Islet of Langerhans (tissue), 1 donor: ENCODE measurements at regions not wholly inside any gene's neighbourhood (a gene's known extent, or its start where the extent isn't known, plus 50 kb on each side); places are given as distances from the start of the nearest gene placed in this dataset.

ENCODE experiments used
- FAIRE-seq: peaks from one replicate; lab custom pipeline; 2011; peaks lifted over from hg19 to GRCh38; lab: Jason Lieb, UNC

GRCh38 chr11:130715085-130715876, 201.0 kb downstream of the SNX19 start:
- no peak for FAIRE-seq

- no peak for FAIRE-seq
Observed at GRCh38 chr11:130715877-130716220, 200.4 kb downstream of the SNX19 start.

- FAIRE-seq: no peak
Observed at GRCh38 chr11:130718120-130718519, 198.2 kb downstream of the SNX19 start.

- FAIRE-seq: no peak
Observed at GRCh38 chr11:130719220-130719915, 196.9 kb downstream of the SNX19 start.

- FAIRE-seq: no peak
Observed at GRCh38 chr11:130720232-130721022, 195.9 kb downstream of the SNX19 start.

- no peak for FAIRE-seq
Observed at GRCh38 chr11:130721023-130721681, 195.1 kb downstream of the SNX19 start.

GRCh38 chr11:130721736-130722135, 194.5 kb downstream of the SNX19 start:
- no peak for FAIRE-seq

GRCh38 chr11:130722401-130722800, 193.9 kb downstream of the SNX19 start:
- no peak for FAIRE-seq

- FAIRE-seq: no peak
Observed at GRCh38 chr11:130725421-130726233, 190.7 kb downstream of the SNX19 start.

GRCh38 chr11:130726234-130727037, 189.8 kb downstream of the SNX19 start:
- no peak for FAIRE-seq

- FAIRE-seq: no peak
Observed at GRCh38 chr11:130727157-130728119, 188.8 kb downstream of the SNX19 start.

- FAIRE-seq: no peak
Observed at GRCh38 chr11:130728185-130729180, 187.8 kb downstream of the SNX19 start.

GRCh38 chr11:130729193-130729592, 187.1 kb downstream of the SNX19 start:
- FAIRE-seq: no peak

GRCh38 chr11:130729678-130730300, 186.5 kb downstream of the SNX19 start:
- FAIRE-seq: no peak

GRCh38 chr11:130731401-130731800, 184.9 kb downstream of the SNX19 start:
- FAIRE-seq: no peak

GRCh38 chr11:130732476-130732875, 183.8 kb downstream of the SNX19 start:
- FAIRE-seq: no peak

GRCh38 chr11:130737041-130737830, 179.0 kb downstream of the SNX19 start:
- no peak for FAIRE-seq
